Activated CD4-positive, alpha-beta T cell treated with anti-CD3 and anti-CD28 coated beads, Interleukin-2, amount 10 ng/mL, durations not matched to agents 24 days and 14 days (primary cell): ENCODE measurements at regions not wholly inside any gene's neighbourhood (a gene's known extent, or its start where the extent isn't known, plus 50 kb on each side); places are given as distances from the start of the nearest gene placed in this dataset.

ENCODE experiments used
- DNase-seq: peaks from one replicate; pipeline ENCODE4 v3.0.0; 2022
- H3K27ac Mint-ChIP-seq: one replicate; pipeline ENCODE4 v1.8.0; 2022; ENCODE audit warnings: mild to moderate bottlenecking, mixed read lengths
- H3K27me3 Mint-ChIP-seq: one replicate; pipeline ENCODE4 v1.8.0; 2022; ENCODE audit warnings: mixed read lengths
- H3K36me3 Mint-ChIP-seq: one replicate; pipeline ENCODE4 v1.8.0; 2022; ENCODE audit warnings: low read depth, mild to moderate bottlenecking, mixed read lengths
- H3K4me1 Mint-ChIP-seq: one replicate; pipeline ENCODE4 v1.8.0; 2021; ENCODE audit warnings: mixed read lengths
- H3K4me3 Mint-ChIP-seq: one replicate; pipeline ENCODE4 v1.8.0; 2022; ENCODE audit warnings: mild to moderate bottlenecking, moderate library complexity, mixed read lengths
- H3K9me3 Mint-ChIP-seq: one replicate; pipeline ENCODE4 v1.8.0; 2021; ENCODE audit warnings: mixed read lengths
- intact Hi-C: fragments of 100-400 bp; cut with micrococcal nuclease; formaldehyde crosslinking; loops from one replicate; pipeline ENCODE4 v1.15.1; 2023

DNA sequence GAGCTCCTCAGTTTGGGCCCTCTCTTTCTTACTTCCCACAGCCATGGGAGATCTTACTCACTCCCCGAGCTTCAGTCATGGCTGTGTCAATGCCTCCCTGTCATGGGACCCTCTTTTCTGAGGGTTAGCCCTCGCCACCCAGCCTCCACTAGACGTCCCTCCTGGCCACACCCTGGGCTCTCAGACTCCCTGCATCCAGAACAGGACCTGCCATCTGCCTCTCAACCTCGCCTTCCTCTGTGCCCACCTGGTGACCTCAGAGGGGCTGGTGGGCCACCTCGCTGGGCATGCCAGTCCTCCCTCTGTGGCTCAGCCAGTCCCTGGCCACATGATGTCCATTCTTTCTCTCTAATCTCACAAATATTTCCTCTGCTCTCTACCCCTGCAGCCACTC lies 54.6 kb upstream of the MED9 start:
- H3K4me3 Mint-ChIP-seq: no peak overlapping the region
- no peak for DNase-seq
- no peaks in the 10 kb centered on the region for H3K36me3 Mint-ChIP-seq
- intact Hi-C loops: no loop called here
- no peak overlapping the region for H3K27ac Mint-ChIP-seq
- H3K27me3 Mint-ChIP-seq: peaks cover 2% of the 10 kb centered on the region
- H3K4me1 Mint-ChIP-seq: peaks cover 2% of the 10 kb centered on the region
- peaks cover 6% of the 10 kb centered on the region for H3K9me3 Mint-ChIP-seq

DNA sequence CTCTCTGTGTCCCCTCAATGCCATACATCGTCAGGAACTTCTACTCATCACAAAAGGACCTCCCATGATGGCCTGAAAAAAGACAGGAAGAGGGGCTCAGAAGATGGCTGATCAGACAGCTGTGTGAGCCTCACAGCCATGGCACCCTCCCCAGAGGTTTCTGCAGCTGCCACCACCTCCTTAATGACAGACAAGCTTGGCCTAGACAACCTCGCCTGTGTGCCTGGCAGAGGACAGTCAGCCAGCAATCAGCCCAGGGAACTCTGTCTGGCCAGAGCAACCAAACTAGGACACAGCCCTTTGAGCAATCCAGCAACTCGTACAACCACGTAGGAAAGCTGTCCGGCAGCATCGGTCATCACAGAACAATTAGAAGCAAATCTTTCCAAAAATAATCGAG lies 54.2 kb upstream of the MED9 start:
- Mint-ChIP-seq H3K4me3 (no peak overlapping the region), H3K9me3 (peaks cover 6% of the 10 kb centered on the region), H3K27me3 (peaks cover 2% of the 10 kb centered on the region), H3K27ac (no peak overlapping the region), H3K4me1 (peaks cover 2% of the 10 kb centered on the region), H3K36me3 (no peaks in the 10 kb centered on the region)
- intact Hi-C loops: no loop called here
- no peak for DNase-seq

DNA sequence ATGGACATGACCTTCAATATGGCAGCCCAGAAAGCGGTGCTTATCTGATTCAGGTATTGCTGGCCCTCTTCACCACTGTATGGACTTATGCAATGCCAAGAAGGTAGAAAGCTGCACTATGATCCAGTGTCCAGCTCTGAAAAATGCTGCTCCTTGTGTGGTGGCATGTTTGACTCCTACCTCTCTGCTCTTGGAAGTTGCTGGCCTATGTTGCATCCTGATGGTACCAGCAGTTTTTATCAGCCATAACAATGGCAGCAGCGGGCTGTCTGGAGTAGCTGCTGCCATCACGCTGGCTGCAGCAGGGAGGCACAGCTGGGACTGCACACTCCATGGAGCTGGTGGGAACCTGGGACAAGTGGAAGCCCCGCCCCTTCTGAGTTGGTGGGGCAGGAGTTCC lies 53.1 kb upstream of the MED9 start:
- H3K27ac Mint-ChIP-seq: no peak overlapping the region
- peaks cover 8% of the 10 kb centered on the region for H3K27me3 Mint-ChIP-seq
- intact Hi-C loops: no loop called here
- H3K9me3 Mint-ChIP-seq: peaks cover 6% of the 10 kb centered on the region
- H3K4me1 Mint-ChIP-seq: no peaks in the 10 kb centered on the region
- DNase-seq: no peak
- no peak overlapping the region for H3K4me3 Mint-ChIP-seq
- H3K36me3 Mint-ChIP-seq: no peaks in the 10 kb centered on the region

DNA sequence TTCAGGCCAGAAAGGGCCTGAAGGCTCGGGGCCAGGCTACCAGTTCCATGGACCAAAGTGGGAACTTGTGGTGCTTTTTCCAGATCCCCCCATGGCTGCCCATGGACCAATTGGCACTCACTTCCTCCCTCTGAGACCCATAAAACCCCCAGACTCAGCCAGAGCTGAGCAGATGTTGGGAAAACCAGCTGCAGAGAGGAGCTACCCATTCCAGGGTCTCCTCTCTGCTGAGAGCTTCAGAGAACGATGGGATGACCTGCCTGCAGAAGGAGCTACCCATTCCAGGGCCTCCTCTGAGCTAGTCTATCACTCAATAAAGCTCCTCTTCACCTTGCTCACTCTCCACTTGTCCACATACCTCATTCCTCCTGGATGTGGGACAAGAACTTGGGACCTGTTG lies 52.2 kb upstream of the MED9 start:
- H3K27ac Mint-ChIP-seq: no peak overlapping the region
- H3K36me3 Mint-ChIP-seq: no peaks in the 10 kb centered on the region
- DNase-seq: no peak
- intact Hi-C loops: no loop called here
- peaks cover 11% of the 10 kb centered on the region for H3K27me3 Mint-ChIP-seq
- H3K4me1 Mint-ChIP-seq: no peaks in the 10 kb centered on the region
- peaks cover 6% of the 10 kb centered on the region for H3K9me3 Mint-ChIP-seq
- no peak overlapping the region for H3K4me3 Mint-ChIP-seq

DNA sequence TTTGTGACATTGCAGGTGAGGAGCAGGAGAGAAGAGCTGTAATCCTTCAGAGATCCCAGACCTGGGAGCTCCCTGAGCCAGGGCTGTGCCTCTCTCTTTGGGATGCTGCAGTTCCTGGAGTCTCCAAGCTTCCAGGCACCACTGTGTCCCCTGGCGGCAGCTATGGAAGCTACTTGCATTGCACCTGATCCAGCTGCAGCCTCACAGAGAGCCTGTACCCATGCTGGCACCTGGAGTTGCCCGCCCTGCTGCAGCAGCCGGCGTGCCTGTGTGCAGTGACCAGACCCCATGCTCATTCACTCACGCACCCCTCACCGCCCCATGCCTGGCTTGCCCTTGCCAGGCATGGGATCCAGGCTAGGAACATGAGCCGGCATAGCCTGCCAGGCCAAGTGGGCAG lies 51.8 kb upstream of the MED9 start:
- no peaks in the 10 kb centered on the region for H3K4me1 Mint-ChIP-seq
- no peak overlapping the region for H3K4me3 Mint-ChIP-seq
- H3K27ac Mint-ChIP-seq: no peak overlapping the region
- H3K9me3 Mint-ChIP-seq: peaks cover 6% of the 10 kb centered on the region
- no peak for DNase-seq
- peaks cover 15% of the 10 kb centered on the region for H3K27me3 Mint-ChIP-seq
- H3K36me3 Mint-ChIP-seq: no peaks in the 10 kb centered on the region
- intact Hi-C loops: no loop called here

DNA sequence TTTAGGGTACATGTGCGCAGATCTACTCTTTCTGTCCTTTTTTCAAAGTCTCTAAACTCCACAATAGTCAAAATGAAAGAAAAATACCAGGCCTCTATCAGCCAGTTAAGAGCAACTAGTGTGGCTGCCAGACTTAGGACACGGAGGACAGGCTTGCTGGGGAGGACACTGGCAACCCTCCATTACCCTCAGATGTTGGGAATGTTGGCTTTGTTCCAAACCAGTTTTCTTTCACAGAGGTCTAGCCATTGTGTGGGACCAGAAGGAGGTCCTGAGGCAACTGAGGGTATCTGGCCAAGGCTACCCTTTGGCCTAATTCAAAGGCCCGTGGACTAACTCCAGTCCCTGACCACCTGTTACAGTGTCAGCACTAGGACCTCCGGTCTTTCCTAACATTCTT lies 51.2 kb upstream of the MED9 start:
- DNase-seq: no peak
- H3K4me3 Mint-ChIP-seq: no peak overlapping the region
- H3K4me1 Mint-ChIP-seq: no peaks in the 10 kb centered on the region
- H3K27ac Mint-ChIP-seq: no peak overlapping the region
- intact Hi-C loops: no loop called here
- no peaks in the 10 kb centered on the region for H3K36me3 Mint-ChIP-seq
- peaks cover 17% of the 10 kb centered on the region for H3K27me3 Mint-ChIP-seq
- H3K9me3 Mint-ChIP-seq: peaks cover 6% of the 10 kb centered on the region

DNA sequence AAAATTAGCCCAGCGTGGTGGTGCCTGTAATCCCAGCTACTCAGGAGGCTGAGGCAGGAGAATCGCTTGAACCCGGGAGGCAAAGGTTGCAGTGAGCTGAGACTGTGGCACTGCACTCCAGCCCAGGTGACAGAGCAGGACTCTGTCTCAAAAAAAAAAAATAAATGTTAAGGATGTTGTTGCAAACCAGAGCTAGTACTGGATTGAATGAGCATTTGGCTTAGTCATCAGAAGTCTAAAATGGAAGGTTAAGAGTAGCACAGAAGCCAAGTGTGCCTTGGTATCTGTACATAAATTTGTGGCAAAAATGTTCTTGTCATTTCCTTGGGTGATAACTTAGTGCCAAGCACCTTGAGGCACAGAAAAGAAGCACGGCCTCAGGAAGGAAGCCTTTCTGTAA lies 50.6 kb upstream of the MED9 start:
- no peak overlapping the region for H3K4me3 Mint-ChIP-seq
- intact Hi-C loops: no loop called here
- peaks cover 17% of the 10 kb centered on the region for H3K27me3 Mint-ChIP-seq
- no peaks in the 10 kb centered on the region for H3K36me3 Mint-ChIP-seq
- H3K9me3 Mint-ChIP-seq: peaks cover 6% of the 10 kb centered on the region
- no peaks in the 10 kb centered on the region for H3K4me1 Mint-ChIP-seq
- no peak for DNase-seq
- no peak overlapping the region for H3K27ac Mint-ChIP-seq
